ENCODE measurements at regions not wholly inside any gene's neighbourhood (a gene's known extent, or its start where the extent isn't known, plus 50 kb on each side); places are given as distances from the start of the nearest gene placed in this dataset.

- no peaks in the 10 kb centered on the region for H3K9me3 ChIP-seq
- DNase-seq (ENCODE audit: low spot score in 2 of 2): no peak
- no peaks in the 10 kb centered on the region for H3K36me3 ChIP-seq
- 49% methylated on average over 4 of the region's 4 CpGs for WGBS
- H3K4me1 ChIP-seq: no peaks in the 10 kb centered on the region
- no peak overlapping the region for H3K27ac ChIP-seq
- TF ChIP-seq POLR2AphosphoS5 (IDR thresholded peaks at IDR 0.05): no peak
- TF ChIP-seq CTCF (IDR thresholded peaks at IDR 0.05): no peak
- H3K4me3 ChIP-seq: no peak overlapping the region
- peaks cover 2% of the 10 kb centered on the region for H3K27me3 ChIP-seq
Measured at GRCh38 chr1:101316799-101317198, 80.0 kb downstream of the S1PR1 start.

DNA sequence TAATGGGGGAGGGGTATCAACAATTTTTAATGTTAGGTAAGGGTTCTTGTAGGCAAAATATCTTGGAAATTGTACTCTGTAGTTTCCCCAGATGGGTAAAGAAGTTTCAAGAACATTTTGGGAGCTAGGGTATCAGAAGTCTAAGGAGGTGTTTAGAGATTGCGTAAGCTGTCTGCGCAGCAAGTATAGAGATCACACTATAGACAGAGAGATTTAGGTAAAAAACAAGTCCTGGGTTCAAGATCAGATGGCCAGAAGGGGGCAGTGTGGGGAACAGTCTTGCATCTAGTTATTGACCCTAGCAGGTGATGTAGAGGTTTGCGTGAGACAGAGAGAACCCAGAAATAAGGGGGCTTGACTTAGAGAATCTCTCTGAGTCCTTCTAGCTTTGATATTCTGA is 80.8 kb downstream of the S1PR1 start:
- H3K4me1 ChIP-seq: no peaks in the 10 kb centered on the region
- WGBS: 95% methylated on average over 3 of the region's 3 CpGs
- H3K36me3 ChIP-seq: no peaks in the 10 kb centered on the region
- DNase-seq (ENCODE audit: low spot score in 2 of 2): no peak
- H3K4me3 ChIP-seq: no peak overlapping the region
- TF ChIP-seq POLR2AphosphoS5 (IDR thresholded peaks at IDR 0.05): no peak
- TF ChIP-seq POLR2A (IDR thresholded peaks at IDR 0.05): no peak
- no peak for TF ChIP-seq EP300 (IDR thresholded peaks at IDR 0.05)
- TF ChIP-seq CTCF (IDR thresholded peaks at IDR 0.05): no peak
- H3K27ac ChIP-seq: no peak overlapping the region
- peaks cover 6% of the 10 kb centered on the region for H3K27me3 ChIP-seq
- H3K9me3 ChIP-seq: no peaks in the 10 kb centered on the region

DNA sequence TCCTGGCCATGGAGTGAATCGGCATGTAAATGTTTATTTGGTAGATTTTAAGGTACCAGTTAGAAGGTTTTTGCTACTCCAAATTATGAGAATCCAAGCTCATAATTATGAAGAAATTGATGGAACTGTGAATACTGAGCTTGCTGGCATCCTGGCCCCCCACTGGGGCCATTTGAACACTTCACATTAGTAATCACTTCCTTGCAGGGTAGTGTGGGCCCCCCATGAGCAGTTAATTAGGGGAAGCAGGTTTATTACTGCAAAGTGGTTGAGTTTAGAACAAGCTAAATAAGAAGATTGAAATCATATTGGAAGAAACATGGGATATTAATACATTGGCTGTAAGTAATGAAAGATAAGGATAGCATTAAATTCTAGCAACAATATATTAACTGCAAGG is 86.7 kb downstream of the S1PR1 start:
- WGBS: 100% methylated on average over 1 of the region's 1 CpG
- no peak for TF ChIP-seq EP300 (IDR thresholded peaks at IDR 0.05)
- TF ChIP-seq POLR2AphosphoS5 (IDR thresholded peaks at IDR 0.05): no peak
- TF ChIP-seq POLR2A (IDR thresholded peaks at IDR 0.05): no peak
- TF ChIP-seq CTCF (IDR thresholded peaks at IDR 0.05): no peak
- no peak overlapping the region for H3K4me3 ChIP-seq

GRCh38 chr1:101325144-101325543 is 88.3 kb downstream of the S1PR1 start:
- no peak for DNase-seq (ENCODE audit: low spot score in 2 of 2)
- Histone ChIP-seq H3K27ac (no peak overlapping the region), H3K9me3 (no peaks in the 10 kb centered on the region), H3K36me3 (no peaks in the 10 kb centered on the region), H3K4me3 (no peak overlapping the region), H3K27me3 (peaks cover 3% of the 10 kb centered on the region), H3K4me1 (no peaks in the 10 kb centered on the region)
- WGBS: 83% methylated on average over 1 of the region's 1 CpG
- no peak for TF ChIP-seq CTCF (IDR thresholded peaks at IDR 0.05)
- TF ChIP-seq EP300 (IDR thresholded peaks at IDR 0.05): no peak
- TF ChIP-seq POLR2AphosphoS5 (IDR thresholded peaks at IDR 0.05): no peak
- TF ChIP-seq POLR2A (IDR thresholded peaks at IDR 0.05): no peak

More for the DNA sequence above, 86.7 kb downstream of the S1PR1 start:
- H3K9me3 ChIP-seq: no peaks in the 10 kb centered on the region
- H3K36me3 ChIP-seq: no peaks in the 10 kb centered on the region
- H3K27ac ChIP-seq: no peak overlapping the region
- no peaks in the 10 kb centered on the region for H3K4me1 ChIP-seq
- H3K27me3 ChIP-seq: peaks cover 3% of the 10 kb centered on the region
- no peak for DNase-seq (ENCODE audit: low spot score in 2 of 2)

DNA sequence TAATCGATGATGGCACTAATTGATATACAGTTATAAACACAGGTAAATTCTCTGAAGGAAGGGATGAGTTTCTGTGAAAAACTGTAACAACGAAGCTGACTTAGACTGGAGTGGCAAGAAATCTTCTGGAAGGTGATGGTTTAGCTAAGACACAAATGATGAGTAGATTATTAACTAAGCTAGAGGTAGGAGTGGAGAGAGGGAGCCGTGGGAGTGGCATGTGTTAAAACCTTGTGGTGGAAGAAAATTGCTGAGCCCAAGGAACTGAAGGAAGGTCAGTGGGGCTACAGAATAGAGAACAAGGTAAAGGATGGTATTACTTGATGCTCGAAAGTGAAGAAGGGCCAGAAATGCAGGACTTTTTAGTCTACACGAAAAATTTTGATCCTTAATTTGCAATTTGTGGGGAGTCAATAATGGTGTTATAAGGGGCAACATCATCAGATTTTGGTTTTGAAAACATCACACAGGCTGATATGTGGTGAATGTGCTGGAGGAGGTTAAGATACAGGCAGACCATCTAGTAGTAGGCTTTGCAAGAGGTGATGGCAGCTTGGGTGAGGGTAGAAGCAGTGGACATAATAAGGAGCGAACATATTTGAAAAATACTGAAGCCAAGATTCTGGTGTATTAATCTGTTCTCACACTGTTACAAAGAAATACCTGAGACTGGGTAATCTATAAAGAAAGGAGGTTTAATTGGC is 93.8 kb downstream of the S1PR1 start:
- no peak overlapping the region for H3K27ac ChIP-seq
- H3K36me3 ChIP-seq: no peaks in the 10 kb centered on the region
- no peak for DNase-seq (ENCODE audit: low spot score in 2 of 2)
- no peak overlapping the region for H3K4me3 ChIP-seq
- TF ChIP-seq POLR2A (IDR thresholded peaks at IDR 0.05) (no peak), EP300 (IDR thresholded peaks at IDR 0.05) (no peak), POLR2AphosphoS5 (IDR thresholded peaks at IDR 0.05) (no peak), CTCF (IDR thresholded peaks at IDR 0.05) (no peak)
- no peaks in the 10 kb centered on the region for H3K9me3 ChIP-seq
- WGBS: 85% methylated on average over 6 of the region's 6 CpGs
- H3K27me3 ChIP-seq: no peaks in the 10 kb centered on the region
- H3K4me1 ChIP-seq: no peaks in the 10 kb centered on the region

Data from suprapubic skin (tissue), 4 donors.